Endothelial cell of umbilical vein (primary cell): ENCODE measurements at regions not wholly inside any gene's neighbourhood (a gene's known extent, or its start where the extent isn't known, plus 50 kb on each side); places are given as distances from the start of the nearest gene placed in this dataset.

Experiments
- BruUV-seq: library from RNA; stranded (reverse); fragments of 400-500 nt; replicated peaks from 2 replicates; lab custom pipeline; 2021; lab: Mats Ljungman, UMichigan
- CTCF ChIA-PET: fragments of 300-600, 350-600 bp; sonication (Branson Sonifier 250); formaldehyde crosslinking; loops from one replicate; lab custom pipeline; 2021; ENCODE audit warnings: antibody characterized with exemption, inconsistent platforms; lab: Charles Lee
- POLR2A ChIA-PET: fragments of 300-600, 350-600 bp; sonication (Branson Sonifier 250); formaldehyde crosslinking; loops from one replicate; lab custom pipeline; 2021; ENCODE audit warnings: antibody characterized with exemption, inconsistent platforms; lab: Charles Lee
- DNase-seq: peaks from one replicate; pipeline ENCODE4 v3.0.0-alpha.2; 2011; ENCODE audit warnings: low read depth, low spot score
- FAIRE-seq: peaks from 2 replicates; lab custom pipeline; 2011; peaks lifted over from hg19 to GRCh38; lab: Jason Lieb, UNC
- H2AFZ ChIP-seq: 2 replicates; pipeline ENCODE4 v1.6.0; 2012; ENCODE audit warnings: low read depth, low read length, control low read depth, inconsistent platforms
- H3K27ac ChIP-seq: 2 replicates; pipeline ENCODE4 v1.5.1; 2011; ENCODE audit warnings: low read depth, mild to moderate bottlenecking, control low read depth, low read length, moderate library complexity; ENCODE audit not compliant: insufficient read depth
- H3K27me3 ChIP-seq, 2 experiments: 2 replicates each; pipeline versions ENCODE4 v1.6.0 to v1.6.1; 2011; ENCODE audit warnings: low read length in 2 of 2, mixed read lengths in 1 of 2; ENCODE audit not compliant: control insufficient read depth in 2 of 2, insufficient read depth in 2 of 2
- H3K36me3 ChIP-seq, 2 experiments: 2 replicates in 1 of 2; 3 replicates in 1 of 2; pipeline ENCODE4 v1.5.1; 2011; ENCODE audit warnings: low read length in 2 of 2, mild to moderate bottlenecking in 1 of 2, moderate library complexity in 1 of 2; ENCODE audit not compliant: control insufficient read depth in 2 of 2, insufficient read depth in 2 of 2; ENCODE audit errors: extremely low read depth in 1 of 2
- H3K4me1 ChIP-seq: 3 replicates; pipeline ENCODE4 v1.5.1; 2011; ENCODE audit warnings: mild to moderate bottlenecking, low read length; ENCODE audit not compliant: control insufficient read depth, insufficient read depth; ENCODE audit errors: extremely low read depth
- H3K4me2 ChIP-seq: 2 replicates; pipeline ENCODE4 v1.6.1; 2011; ENCODE audit warnings: low read length, control low read depth, mixed read lengths; ENCODE audit not compliant: insufficient read depth
- H3K4me3 ChIP-seq, 3 experiments: fragments of 200-600 bp in 1 of 3; sonication (generic), shearing (Covaris generic) in 1 of 3; replicated peaks in 1 of 3; 2 replicates each; pipeline ENCODE4 v1.5.1; 2011 to 2016; ENCODE audit warnings: control low read depth in 3 of 3, low read length in 3 of 3, mild to moderate bottlenecking in 2 of 3, inconsistent platforms in 1 of 3, low read depth in 1 of 3, moderate library complexity in 1 of 3; ENCODE audit not compliant: insufficient read depth in 1 of 3
- H3K79me2 ChIP-seq: 2 replicates; pipeline ENCODE4 v1.6.0; 2012; ENCODE audit warnings: low read length, inconsistent platforms; ENCODE audit not compliant: control insufficient read depth, insufficient read depth
- H3K9ac ChIP-seq: replicated peaks from 2 replicates; pipeline ENCODE3; 2011; ENCODE audit warnings: low read length, control low read depth; ENCODE audit not compliant: insufficient read depth; ENCODE audit errors: extremely low read depth
- H3K9me1 ChIP-seq: replicated peaks from 3 replicates; pipeline ENCODE4 v1.6.0; 2011; ENCODE audit warnings: mild to moderate bottlenecking, low read length; ENCODE audit not compliant: control insufficient read depth, insufficient read depth; ENCODE audit errors: extremely low read depth
- H3K9me3 ChIP-seq: replicated peaks from 2 replicates; pipeline ENCODE4 v1.5.1; 2012; ENCODE audit warnings: low read length, inconsistent platforms; ENCODE audit not compliant: control insufficient read depth, insufficient read depth
- H4K20me1 ChIP-seq: replicated peaks from 2 replicates; pipeline ENCODE3; 2011; ENCODE audit warnings: mild to moderate bottlenecking, low read length; ENCODE audit not compliant: control insufficient read depth, insufficient read depth; ENCODE audit errors: extremely low read depth
- CTCF ChIP-seq, 2 donors: IDR thresholded peaks; 1 replicate in 1 of 2; 2 replicates in 1 of 2; pipeline ENCODE4 v1.5.1; 2011; ENCODE audit warnings: low read length in 2 of 2, mild to moderate bottlenecking in 2 of 2, moderate library complexity in 2 of 2, control low read depth in 1 of 2, inconsistent platforms in 1 of 2, low read depth in 1 of 2; ENCODE audit not compliant: insufficient read depth in 1 of 2; ENCODE audit errors: extremely low read depth in 1 of 2
- EZH2 ChIP-seq: IDR thresholded peaks from 2 replicates; pipeline ENCODE4 v1.6.1; 2012; ENCODE audit warnings: borderline replicate concordance, low read depth, mild to moderate bottlenecking, moderate library complexity, low read length, inconsistent platforms; ENCODE audit not compliant: severe bottlenecking
- FOS ChIP-seq: IDR thresholded peaks from 2 replicates; pipeline ENCODE4 v1.6.1; 2011; ENCODE audit warnings: mild to moderate bottlenecking, low read length, moderate library complexity, borderline replicate concordance; ENCODE audit not compliant: insufficient read depth
- GATA2 ChIP-seq: IDR thresholded peaks from 2 replicates; pipeline ENCODE4 v1.7.0; 2011; ENCODE audit warnings: low read depth, mild to moderate bottlenecking, moderate library complexity, mixed read lengths, low read length; ENCODE audit not compliant: insufficient read length, insufficient read depth
- JUN ChIP-seq: IDR thresholded peaks from 2 replicates; pipeline ENCODE4 v1.6.1; 2011; ENCODE audit warnings: borderline replicate concordance, low read depth; ENCODE audit not compliant: insufficient read length, insufficient read depth
- MAX ChIP-seq: IDR thresholded peaks from 2 replicates; pipeline ENCODE4 v1.6.1; 2011; ENCODE audit not compliant: insufficient read depth, insufficient read length
- MYC ChIP-seq: IDR thresholded peaks from one replicate; pipeline ENCODE4 v1.6.1; 2011; ENCODE audit warnings: mild to moderate bottlenecking, low read depth, low read length
- POLR2A ChIP-seq: IDR thresholded peaks from 2 replicates; pipeline ENCODE4 v1.6.1; 2012; ENCODE audit warnings: low read depth, mild to moderate bottlenecking, control low read depth, low read length
- POLR2AphosphoS5 ChIP-seq: IDR thresholded peaks from 2 replicates; pipeline ENCODE4 v1.6.1; 2012; ENCODE audit warnings: low read depth, mild to moderate bottlenecking, control low read depth, low read length, moderate library complexity; ENCODE audit not compliant: insufficient read depth
- dilution Hi-C: fragments of 300-500 bp; cut with MboI; formaldehyde crosslinking; loops from one replicate; pipeline ENCODE4 v1.15.0; 2019; ENCODE audit warnings: low sequenced_read_pairs; ENCODE audit not compliant: extremely low pct_ligation_motif_present
- intact Hi-C: fragments of 100-400 bp; cut with micrococcal nuclease; formaldehyde crosslinking; loops from one replicate; pipeline ENCODE4 v1.10.0; 2022

GRCh38 chr6:3532296-3532916, 75.6 kb upstream of the SLC22A23 start:
- POLR2A ChIA-PET: no interaction called here
- TF ChIP-seq POLR2AphosphoS5: no peak
- no peak for TF ChIP-seq FOS
- TF ChIP-seq GATA2: no peak
- no peak for TF ChIP-seq JUN
- TF ChIP-seq EZH2: no peak
- no peak for TF ChIP-seq MYC
- dilution Hi-C loops: no loop called here

GRCh38 chr6:3531481-3531880, 74.6 kb upstream of the SLC22A23 start:
- H3K4me1 ChIP-seq: no peaks in the 10 kb centered on the region
- CTCF ChIA-PET: no interaction called here

More at GRCh38 chr6:3532296-3532916, 75.6 kb upstream of the SLC22A23 start:
- Histone ChIP-seq H3K4me2 (no peak overlapping the region), H3K9me1 (no peaks in the 10 kb centered on the region), H3K4me3 (no peak overlapping the region), H4K20me1 (no peaks in the 10 kb centered on the region), H2AFZ (no peak overlapping the region), H3K27ac (no peak overlapping the region), H3K4me1 (no peaks in the 10 kb centered on the region), H3K9me3 (no peaks in the 10 kb centered on the region), H3K27me3 (peaks cover 8 to 18% of the 10 kb centered on the region in 2 experiments), H3K79me2 (no peaks in the 10 kb centered on the region), H3K36me3 (no peaks in the 10 kb centered on the region), H3K9ac (no peak overlapping the region)
- CTCF ChIA-PET: no interaction called here
- no peak for DNase-seq
- intact Hi-C loops: no loop called here
- no peak for FAIRE-seq
- BruUV-seq: no TSS peak

More at GRCh38 chr6:3531481-3531880, 74.6 kb upstream of the SLC22A23 start:
- Histone ChIP-seq H3K9me1 (no peaks in the 10 kb centered on the region), H4K20me1 (no peaks in the 10 kb centered on the region), H3K9ac (no peak overlapping the region), H3K27ac (no peak overlapping the region), H3K36me3 (no peaks in the 10 kb centered on the region), H3K27me3 (peaks cover 8 to 16% of the 10 kb centered on the region in 2 experiments), H2AFZ (no peak overlapping the region), H3K9me3 (no peaks in the 10 kb centered on the region), H3K4me2 (no peak overlapping the region), H3K4me3 (no peak overlapping the region), H3K79me2 (no peaks in the 10 kb centered on the region)
- TF ChIP-seq JUN (no peak), POLR2A (no peak), GATA2 (no peak), MAX (no peak), CTCF (IDR thresholded peaks at IDR 0.05; ENCODE audit: extremely low read depth in 1 of 2, insufficient read depth in 1 of 2, low read depth in 1 of 2, low read length in 2 of 2) (no peak), EZH2 (no peak), MYC (no peak), FOS (no peak), POLR2AphosphoS5 (no peak)
- no peak for FAIRE-seq
- no peak for DNase-seq
- intact Hi-C loops: no loop called here
- dilution Hi-C loops: no loop called here
- BruUV-seq: no TSS peak
- POLR2A ChIA-PET: no interaction called here
